ENCODE measurements at regions not wholly inside any gene's neighbourhood (a gene's known extent, or its start where the extent isn't known, plus 50 kb on each side); places are given as distances from the start of the nearest gene placed in this dataset.
"Not testable (repeated sequence)": the region's sequence is repeated elsewhere in the genome, so short reads cannot be mapped to it uniquely, and the experiment has no call there.

DNA sequence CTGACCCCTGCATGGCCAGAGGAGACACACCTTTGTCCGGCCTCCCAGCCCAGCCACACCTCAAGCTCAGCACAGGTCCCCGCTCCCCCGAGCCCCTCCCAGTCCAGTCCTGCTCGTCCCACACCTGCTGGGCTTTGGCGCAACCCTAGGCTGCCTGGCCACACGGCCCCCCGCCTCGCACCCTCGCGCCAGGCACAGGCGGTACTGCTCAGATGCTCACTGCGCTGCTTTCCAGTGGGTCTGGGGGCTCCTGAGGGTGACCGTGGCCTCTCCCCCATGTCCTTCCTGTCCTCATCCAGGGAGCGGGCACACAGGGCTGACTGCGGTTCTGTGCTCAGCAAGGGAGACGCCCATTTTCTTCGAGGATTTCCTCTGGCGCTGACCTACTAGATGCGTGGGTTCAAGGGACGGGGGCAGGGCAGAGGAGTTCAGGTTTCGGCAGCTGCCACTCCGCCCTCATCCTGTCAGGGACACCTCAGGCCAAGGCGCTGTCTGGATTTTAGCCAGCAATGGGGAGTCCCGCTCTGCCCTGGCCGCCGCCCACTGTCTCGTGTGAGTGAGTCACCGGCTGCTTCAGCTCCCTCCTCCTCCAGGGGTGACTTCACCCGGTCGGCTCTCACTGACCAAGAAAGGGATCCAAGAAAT is 118.0 kb upstream of the ZNF469 start:
- no peaks in the 10 kb centered on the region for H3K9me3 Mint-ChIP-seq
- peaks cover 7% of the 10 kb centered on the region for H3K36me3 Mint-ChIP-seq (ENCODE audit: insufficient read depth)
- H3K27me3 Mint-ChIP-seq = peaks cover 10% of the 10 kb centered on the region
- DNase-seq (ENCODE audit: low spot score in 2 of 2) = peak; percentile 43 to 62
- ATAC-seq (replicated peaks; ENCODE audit: extremely low read depth, poor library complexity, severe bottlenecking) = peak; percentile 72
- peak overlapping the region; percentile 68 for H3K4me3 Mint-ChIP-seq
- peaks cover 8% of the 10 kb centered on the region for H3K4me1 Mint-ChIP-seq
- H3K27ac Mint-ChIP-seq (ENCODE audit: low read depth) = no peak overlapping the region

DNA sequence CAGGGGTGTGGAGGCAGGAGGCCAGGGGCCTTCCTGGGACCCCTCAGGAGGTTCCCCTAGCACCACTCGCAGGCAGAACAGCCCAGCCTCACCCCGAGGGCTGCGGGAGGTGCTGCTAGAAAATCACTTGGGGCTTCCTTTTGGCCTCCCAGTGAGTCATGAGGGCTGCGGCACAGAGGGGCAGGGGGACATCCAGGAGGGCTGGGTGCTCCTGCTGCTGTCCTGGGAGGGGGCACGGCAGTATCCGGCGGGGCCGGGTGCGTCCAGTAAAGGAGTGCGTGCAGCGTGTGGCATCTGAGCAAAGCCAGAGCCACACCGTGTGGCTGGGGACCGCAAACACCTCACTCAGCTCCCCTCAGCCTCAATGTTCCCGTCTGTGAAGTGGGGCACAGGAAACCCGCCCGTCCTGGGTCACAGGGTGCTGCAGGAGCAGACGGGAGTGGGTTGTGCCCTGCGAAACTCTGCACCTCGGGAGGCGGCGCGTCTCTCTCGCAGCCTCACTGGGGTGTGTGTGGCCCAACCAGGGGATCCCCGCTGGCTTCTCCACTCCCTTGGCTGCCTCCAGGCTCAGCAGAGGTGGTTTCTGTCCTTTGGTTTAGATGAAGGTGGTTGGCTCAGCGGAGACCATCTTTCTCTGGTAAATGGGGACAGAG is 117.3 kb upstream of the ZNF469 start:
- H3K9me3 Mint-ChIP-seq; H3K27ac Mint-ChIP-seq (ENCODE audit: low read depth); H3K4me1 Mint-ChIP-seq; H3K36me3 Mint-ChIP-seq (ENCODE audit: insufficient read depth); H3K27me3 Mint-ChIP-seq: not testable (repeated sequence)
- peak overlapping the region; percentile 68 for H3K4me3 Mint-ChIP-seq
- DNase-seq (ENCODE audit: low spot score in 2 of 2) (peak; percentile 29 to 67), ATAC-seq (replicated peaks; ENCODE audit: extremely low read depth, poor library complexity, severe bottlenecking) (peak; percentile 89)

DNA sequence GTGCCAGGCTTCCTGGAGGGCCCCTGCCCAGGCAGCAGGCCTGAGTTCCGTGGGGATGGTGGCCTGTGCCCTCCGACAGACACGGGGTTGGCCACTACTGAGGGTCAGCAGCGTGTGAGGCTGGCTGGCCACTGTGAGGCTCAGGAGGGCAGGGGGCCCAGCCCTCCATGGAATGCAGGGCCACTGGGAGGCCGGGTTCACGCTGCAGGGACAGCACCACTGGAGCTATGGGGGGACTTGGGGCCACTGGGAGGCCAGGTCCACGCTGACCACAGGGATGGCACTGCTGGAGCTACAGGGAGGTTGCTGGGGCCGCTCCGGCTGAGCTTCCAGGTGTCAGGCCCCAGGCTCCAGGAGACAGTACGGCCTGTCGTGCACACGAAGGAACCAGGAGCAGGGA is 116.7 kb upstream of the ZNF469 start:
- not testable (repeated sequence) for H3K9me3 Mint-ChIP-seq; H3K36me3 Mint-ChIP-seq (ENCODE audit: insufficient read depth); ATAC-seq (replicated peaks; ENCODE audit: extremely low read depth, poor library complexity, severe bottlenecking); DNase-seq (ENCODE audit: low spot score in 2 of 2); H3K27ac Mint-ChIP-seq (ENCODE audit: low read depth); H3K27me3 Mint-ChIP-seq; H3K4me1 Mint-ChIP-seq
- peak overlapping the region; percentile 68 for H3K4me3 Mint-ChIP-seq

DNA sequence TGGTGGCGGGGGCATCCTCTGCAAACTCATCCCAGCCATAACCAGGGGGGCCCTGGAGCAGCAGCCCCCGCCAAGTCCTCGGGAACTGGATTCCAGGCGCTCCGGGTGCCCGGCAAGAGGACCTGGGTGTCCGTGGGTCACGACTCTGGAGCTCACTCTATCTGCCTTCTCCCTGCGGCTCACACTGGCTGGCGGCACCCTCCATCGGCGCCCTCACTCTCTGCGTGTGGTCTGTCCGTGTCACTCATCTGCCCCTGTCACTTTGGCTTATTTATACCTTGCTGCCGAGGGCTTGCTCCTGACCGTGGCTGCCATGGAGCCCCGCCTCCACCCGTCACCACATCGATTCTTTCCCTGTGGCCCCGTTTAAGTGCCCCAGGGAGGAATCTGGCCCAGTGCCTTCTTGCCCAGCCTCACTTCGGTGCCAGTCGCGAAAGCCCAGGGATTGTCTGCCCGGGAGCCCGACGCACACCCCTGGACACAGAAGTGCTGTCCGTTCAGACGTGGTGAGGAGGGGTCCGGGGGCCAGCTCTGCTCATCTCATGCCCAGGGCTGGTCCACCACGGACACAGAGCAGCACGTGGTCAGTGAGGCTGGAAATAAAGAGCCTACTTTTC is 115.7 kb upstream of the ZNF469 start:
- H3K4me1 Mint-ChIP-seq; ATAC-seq (replicated peaks; ENCODE audit: extremely low read depth, poor library complexity, severe bottlenecking); H3K27me3 Mint-ChIP-seq; H3K9me3 Mint-ChIP-seq; H3K36me3 Mint-ChIP-seq (ENCODE audit: insufficient read depth); H3K27ac Mint-ChIP-seq (ENCODE audit: low read depth); H3K4me3 Mint-ChIP-seq; DNase-seq (ENCODE audit: low spot score in 2 of 2): not testable (repeated sequence)

DNA sequence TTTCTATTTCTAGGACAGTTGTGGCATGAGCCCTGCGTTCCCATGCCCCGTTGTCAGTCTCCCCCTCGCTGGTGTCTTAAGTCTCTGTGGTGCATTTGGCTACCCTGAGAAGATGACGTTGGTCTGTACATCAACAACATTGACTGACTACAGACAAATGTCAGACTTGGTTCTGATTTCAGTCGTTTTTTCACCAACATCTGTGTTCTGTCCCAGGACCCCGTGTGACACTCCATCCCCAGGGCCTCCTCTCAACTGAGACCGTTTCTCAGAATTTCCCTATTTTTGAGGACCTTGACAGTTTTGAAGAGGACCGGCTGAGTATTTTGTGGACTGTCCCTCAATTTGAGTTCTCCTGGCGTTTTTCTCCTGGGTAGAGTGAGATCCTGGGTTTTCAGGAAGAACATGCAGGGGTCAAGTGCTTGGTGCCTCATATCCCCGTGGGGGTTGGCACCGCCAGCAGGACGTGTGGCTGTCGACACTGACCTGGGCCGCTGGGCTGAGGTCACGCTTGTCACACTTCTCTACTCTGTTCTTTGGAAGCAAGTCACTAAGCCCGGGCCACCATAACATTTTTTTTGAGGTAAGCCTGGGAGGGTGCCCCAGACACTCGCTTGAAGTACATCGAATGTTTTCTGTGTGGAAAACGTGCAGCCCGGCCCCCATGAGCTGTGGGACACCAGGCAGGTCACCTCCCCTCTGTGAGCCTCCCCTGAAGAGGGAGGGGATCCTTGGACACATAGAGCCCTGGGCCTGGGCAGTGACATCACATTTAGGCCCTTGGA is 114.4 kb upstream of the ZNF469 start:
- DNase-seq (ENCODE audit: low spot score in 2 of 2); H3K4me3 Mint-ChIP-seq; H3K4me1 Mint-ChIP-seq; ATAC-seq (replicated peaks; ENCODE audit: extremely low read depth, poor library complexity, severe bottlenecking); H3K27ac Mint-ChIP-seq (ENCODE audit: low read depth); H3K9me3 Mint-ChIP-seq; H3K27me3 Mint-ChIP-seq; H3K36me3 Mint-ChIP-seq (ENCODE audit: insufficient read depth): not testable (repeated sequence)

DNA sequence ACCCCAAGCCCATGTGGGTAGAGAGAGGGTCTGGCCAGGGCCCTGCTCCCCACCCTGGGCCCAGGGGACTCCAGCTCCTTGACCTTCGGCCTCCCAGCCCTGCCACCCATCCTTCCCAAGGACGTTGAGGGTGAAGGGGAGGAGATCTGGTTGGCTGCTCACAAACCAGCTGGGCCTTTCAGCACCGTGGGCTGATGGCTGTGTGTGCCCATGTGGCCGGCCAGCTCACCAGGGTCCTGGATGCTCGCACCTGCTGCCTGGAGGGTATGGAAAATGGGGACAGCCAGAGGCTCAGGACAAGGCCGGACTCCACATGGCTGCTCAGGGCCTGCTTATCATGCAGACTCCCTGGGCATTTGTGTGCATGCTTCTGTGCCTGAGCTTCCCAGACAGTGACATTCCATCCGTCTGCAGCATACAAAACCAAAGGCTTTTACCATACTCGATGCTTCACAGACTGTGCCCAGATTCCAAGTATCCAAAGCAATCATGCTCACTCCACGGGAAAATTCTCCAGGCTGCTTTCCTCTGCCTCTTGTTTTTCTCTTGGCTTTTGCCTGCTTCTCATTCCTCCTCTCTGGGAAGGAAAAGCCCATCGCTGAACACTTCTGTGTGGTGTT is 112.5 kb upstream of the ZNF469 start:
- ATAC-seq (replicated peaks; ENCODE audit: extremely low read depth, poor library complexity, severe bottlenecking); H3K9me3 Mint-ChIP-seq; H3K27ac Mint-ChIP-seq (ENCODE audit: low read depth); H3K36me3 Mint-ChIP-seq (ENCODE audit: insufficient read depth); DNase-seq (ENCODE audit: low spot score in 2 of 2); H3K4me3 Mint-ChIP-seq; H3K27me3 Mint-ChIP-seq; H3K4me1 Mint-ChIP-seq: not testable (repeated sequence)

DNA sequence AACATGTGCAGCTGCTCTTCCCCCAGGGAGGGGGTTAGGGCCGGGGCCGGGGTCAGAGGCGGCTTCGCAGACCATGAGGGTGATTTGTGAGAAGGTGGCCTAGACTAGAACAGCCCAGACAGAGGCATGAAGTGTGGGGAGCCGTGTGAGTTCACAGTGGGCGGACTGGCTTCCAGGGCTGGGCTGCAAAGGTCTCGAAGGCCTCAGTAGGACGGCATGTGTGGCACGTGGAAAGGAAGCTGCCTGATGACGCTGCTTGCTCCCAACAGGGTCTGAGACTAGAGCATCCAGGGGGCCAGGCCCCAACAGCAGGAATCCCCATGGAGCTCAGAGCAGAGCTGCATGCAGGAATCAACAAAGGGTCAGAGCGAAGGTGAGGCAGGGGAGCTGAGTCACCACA is 111.5 kb upstream of the ZNF469 start:
- not testable (repeated sequence) for H3K4me1 Mint-ChIP-seq; H3K36me3 Mint-ChIP-seq (ENCODE audit: insufficient read depth); ATAC-seq (replicated peaks; ENCODE audit: extremely low read depth, poor library complexity, severe bottlenecking); DNase-seq (ENCODE audit: low spot score in 2 of 2); H3K27me3 Mint-ChIP-seq; H3K4me3 Mint-ChIP-seq; H3K27ac Mint-ChIP-seq (ENCODE audit: low read depth); H3K9me3 Mint-ChIP-seq

DNA sequence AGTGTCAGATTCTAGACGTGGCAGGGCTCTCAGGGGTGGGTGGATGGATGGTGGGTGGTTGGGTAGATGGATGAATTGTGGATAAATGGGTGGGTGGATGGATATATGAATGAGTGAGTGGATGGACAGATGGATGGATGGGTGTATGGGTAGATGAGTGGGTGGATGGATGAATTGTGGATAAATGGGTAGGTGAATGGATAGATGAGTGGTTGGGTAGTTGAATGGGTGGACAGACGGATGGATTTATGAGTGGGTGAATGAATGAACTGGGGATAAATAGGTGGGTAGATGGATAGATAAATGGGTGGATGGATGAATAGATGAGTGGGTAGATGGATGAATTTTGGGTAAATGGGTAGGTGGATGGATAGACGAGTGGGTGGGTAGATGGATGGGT is 111.0 kb upstream of the ZNF469 start:
- H3K4me1 Mint-ChIP-seq; H3K27ac Mint-ChIP-seq (ENCODE audit: low read depth); H3K4me3 Mint-ChIP-seq; DNase-seq (ENCODE audit: low spot score in 2 of 2); ATAC-seq (replicated peaks; ENCODE audit: extremely low read depth, poor library complexity, severe bottlenecking); H3K9me3 Mint-ChIP-seq; H3K27me3 Mint-ChIP-seq; H3K36me3 Mint-ChIP-seq (ENCODE audit: insufficient read depth): not testable (repeated sequence)

DNA sequence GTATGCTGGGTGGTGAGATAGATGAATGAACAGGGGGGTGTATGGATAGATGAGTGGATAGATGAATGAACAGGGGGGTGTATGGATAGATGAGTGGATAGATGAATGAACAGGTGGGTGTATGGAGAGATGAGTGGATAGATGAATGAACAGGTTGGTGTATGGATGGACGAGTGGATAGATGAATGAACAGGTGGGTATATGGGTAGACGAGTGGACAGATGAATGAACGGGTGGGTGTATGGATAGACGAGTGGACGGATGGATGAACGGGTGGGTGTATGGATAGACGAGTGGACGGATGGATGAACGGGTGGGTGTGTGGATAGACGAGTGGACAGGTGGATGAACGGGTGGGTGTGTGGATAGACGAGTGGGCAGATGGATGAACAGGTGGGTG is 110.3 kb upstream of the ZNF469 start:
- not testable (repeated sequence) for H3K36me3 Mint-ChIP-seq (ENCODE audit: insufficient read depth); H3K4me3 Mint-ChIP-seq; ATAC-seq (replicated peaks; ENCODE audit: extremely low read depth, poor library complexity, severe bottlenecking); H3K4me1 Mint-ChIP-seq; H3K9me3 Mint-ChIP-seq; H3K27me3 Mint-ChIP-seq; H3K27ac Mint-ChIP-seq (ENCODE audit: low read depth); DNase-seq (ENCODE audit: low spot score in 2 of 2)

DNA sequence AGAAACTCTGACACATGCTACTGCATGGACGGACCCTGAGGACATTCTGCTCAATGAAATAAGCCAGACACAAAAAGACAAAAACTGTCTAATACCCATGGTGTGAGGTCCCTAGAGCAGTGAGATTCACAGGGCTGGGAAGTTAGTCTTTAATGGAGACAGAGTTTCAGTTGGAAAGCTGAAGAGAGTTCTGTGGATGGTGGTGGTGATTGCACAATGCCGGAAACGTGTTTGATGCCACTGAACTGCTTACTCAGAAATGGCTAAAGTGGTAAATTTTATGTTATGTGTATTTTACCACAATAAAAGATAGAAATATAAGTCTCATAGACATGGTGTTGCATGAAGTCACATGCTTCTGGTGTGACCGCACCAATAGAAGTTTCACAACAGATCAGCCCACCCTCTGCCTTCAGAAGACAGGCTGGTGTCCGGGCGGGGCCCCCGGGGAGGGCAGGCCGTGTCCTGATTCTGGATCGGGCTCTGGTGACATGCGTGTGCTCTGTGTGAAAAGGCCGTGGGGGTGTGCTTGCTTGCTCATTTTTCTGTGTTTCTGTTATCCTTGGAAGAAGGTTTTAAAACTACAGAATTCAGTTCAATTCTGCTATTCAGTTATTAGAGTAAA is 108.5 kb upstream of the ZNF469 start:
- H3K4me1 Mint-ChIP-seq; H3K36me3 Mint-ChIP-seq (ENCODE audit: insufficient read depth); H3K27me3 Mint-ChIP-seq; H3K4me3 Mint-ChIP-seq; H3K9me3 Mint-ChIP-seq; H3K27ac Mint-ChIP-seq (ENCODE audit: low read depth); ATAC-seq (replicated peaks; ENCODE audit: extremely low read depth, poor library complexity, severe bottlenecking); DNase-seq (ENCODE audit: low spot score in 2 of 2): not testable (repeated sequence)

DNA sequence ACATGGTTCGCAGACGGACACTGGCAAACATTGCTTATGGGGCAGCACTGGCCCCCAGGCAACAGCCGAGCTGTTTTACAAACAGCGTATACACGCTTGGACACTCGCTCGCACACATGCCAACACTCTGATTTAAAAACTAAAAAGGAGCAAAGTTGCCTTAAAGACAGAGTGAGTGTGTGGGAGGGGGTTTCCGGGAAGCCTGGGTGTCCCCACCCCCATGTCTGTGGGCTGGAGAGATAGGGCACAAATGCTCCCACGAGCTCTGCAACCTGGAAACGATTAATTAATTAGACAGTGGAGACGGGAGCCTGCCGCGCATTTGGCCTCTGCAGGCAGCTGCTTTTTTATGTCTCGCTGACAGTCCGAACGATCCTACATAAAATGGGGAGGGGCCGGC is 107.9 kb upstream of the ZNF469 start:
- H3K36me3 Mint-ChIP-seq (ENCODE audit: insufficient read depth) = no peaks in the 10 kb centered on the region
- H3K4me1 Mint-ChIP-seq = no peaks in the 10 kb centered on the region
- no peaks in the 10 kb centered on the region for H3K9me3 Mint-ChIP-seq
- H3K27me3 Mint-ChIP-seq = no peaks in the 10 kb centered on the region
- no peak overlapping the region for H3K27ac Mint-ChIP-seq (ENCODE audit: low read depth)
- H3K4me3 Mint-ChIP-seq = no peak overlapping the region
- no peak for ATAC-seq (replicated peaks; ENCODE audit: extremely low read depth, poor library complexity, severe bottlenecking)
- no peak for DNase-seq (ENCODE audit: low spot score in 2 of 2)

All from central memory CD8-positive, alpha-beta T cell (primary cell).